Epithelial cell of proximal tubule (primary cell): ENCODE measurements at regions not wholly inside any gene's neighbourhood (a gene's known extent, or its start where the extent isn't known, plus 50 kb on each side); places are given as distances from the start of the nearest gene placed in this dataset.

ENCODE experiments used
- DNase-seq: peaks from one replicate; pipeline ENCODE4 v3.0.0-alpha.2; 2011; ENCODE audit warnings: low read depth
- H3K4me3 ChIP-seq: 2 replicates; pipeline ENCODE4 v1.5.1; 2011; ENCODE audit warnings: low read depth, mild to moderate bottlenecking, low read length
- CTCF ChIP-seq: conservative IDR thresholded peaks from 2 replicates; pipeline ENCODE4 v1.5.1; 2012; ENCODE audit warnings: low read depth, mild to moderate bottlenecking, low read length

- no peak for TF ChIP-seq CTCF
- no peak overlapping the region for H3K4me3 ChIP-seq
- no peak for DNase-seq
Observed at GRCh38 chrX:139052461-139052860, 340.9 kb upstream of the FGF13 start.

- TF ChIP-seq CTCF = no peak
- DNase-seq = no peak
Observed at GRCh38 chrX:139049465-139049864, 337.9 kb upstream of the FGF13 start.

GRCh38 chrX:139044680-139045079 is 333.2 kb upstream of the FGF13 start:
- DNase-seq = no peak
- H3K4me3 ChIP-seq = no peak overlapping the region
- no peak for TF ChIP-seq CTCF

More at GRCh38 chrX:139049465-139049864, 337.9 kb upstream of the FGF13 start:
- no peak overlapping the region for H3K4me3 ChIP-seq

GRCh38 chrX:139039041-139039440 is 327.5 kb upstream of the FGF13 start:
- no peak for DNase-seq
- no peak overlapping the region for H3K4me3 ChIP-seq
- no peak for TF ChIP-seq CTCF

GRCh38 chrX:139026811-139027210 is 315.3 kb upstream of the FGF13 start:
- TF ChIP-seq CTCF = no peak
- DNase-seq = no peak
- H3K4me3 ChIP-seq = no peak overlapping the region

GRCh38 chrX:139026406-139026805 is 314.9 kb upstream of the FGF13 start:
- DNase-seq = no peak
- H3K4me3 ChIP-seq = no peak overlapping the region
- TF ChIP-seq CTCF = no peak

GRCh38 chrX:139025816-139026215 is 314.3 kb upstream of the FGF13 start:
- TF ChIP-seq CTCF = no peak
- no peak overlapping the region for H3K4me3 ChIP-seq
- DNase-seq = no peak
